ENCODE measurements at regions not wholly inside any gene's neighbourhood (a gene's known extent, or its start where the extent isn't known, plus 50 kb on each side); places are given as distances from the start of the nearest gene placed in this dataset.

- H3K4me3 ChIP-seq (ENCODE audit: low read length) = no peak overlapping the region
- DNase-seq = no peak
- no peaks in the 10 kb centered on the region for H3K4me1 ChIP-seq (ENCODE audit: control insufficient read depth, insufficient read depth, low read length)
- H3K9me3 ChIP-seq (ENCODE audit: control insufficient read depth, low read depth, low read length) = peaks cover 16% of the 10 kb centered on the region
- H3K27me3 ChIP-seq (ENCODE audit: control insufficient read depth, insufficient read depth, low read length) = no peaks in the 10 kb centered on the region
- WGBS (ENCODE audit: insufficient coverage, low lambda C conversion rate) = no CpG with 5 or more reads among the region's 6 CpGs
- H3K36me3 ChIP-seq (ENCODE audit: control insufficient read depth, insufficient read depth, low read length) = no peaks in the 10 kb centered on the region
- no peak overlapping the region for H3K27ac ChIP-seq (ENCODE audit: low read length)
These were observed 299.7 kb downstream of the TEX29 start for GRCh38 chr13:111620166-111620565.

DNA sequence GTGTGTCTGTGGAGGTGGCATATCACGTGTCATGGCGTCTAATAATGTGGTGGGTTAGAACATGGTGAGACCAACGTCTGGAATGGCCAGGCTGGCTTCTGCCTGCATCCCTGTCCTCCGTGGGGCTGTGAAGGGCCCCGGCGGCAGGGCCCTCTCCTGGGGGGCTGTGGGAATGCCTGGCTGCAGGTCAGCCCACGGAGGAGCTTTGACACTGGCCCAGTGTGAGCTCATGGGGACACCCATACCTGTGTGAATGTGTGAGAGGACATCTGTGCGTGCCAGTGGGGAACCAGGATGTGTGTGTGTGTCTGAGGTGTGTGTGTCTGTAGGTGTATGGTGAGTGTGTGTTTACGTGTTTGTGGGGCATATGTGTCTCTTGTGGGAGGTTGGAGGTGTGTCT, 300.1 kb downstream of the TEX29 start:
- Histone ChIP-seq H3K27me3 (ENCODE audit: control insufficient read depth, insufficient read depth, low read length) (no peaks in the 10 kb centered on the region), H3K27ac (ENCODE audit: low read length) (no peak overlapping the region), H3K4me3 (ENCODE audit: low read length) (no peak overlapping the region), H3K4me1 (ENCODE audit: control insufficient read depth, insufficient read depth, low read length) (no peaks in the 10 kb centered on the region), H3K36me3 (ENCODE audit: control insufficient read depth, insufficient read depth, low read length) (no peaks in the 10 kb centered on the region), H3K9me3 (ENCODE audit: control insufficient read depth, low read depth, low read length) (peaks cover 16% of the 10 kb centered on the region)
- no peak for DNase-seq
- no CpG with 5 or more reads among the region's 9 CpGs for WGBS (ENCODE audit: insufficient coverage, low lambda C conversion rate)

DNA sequence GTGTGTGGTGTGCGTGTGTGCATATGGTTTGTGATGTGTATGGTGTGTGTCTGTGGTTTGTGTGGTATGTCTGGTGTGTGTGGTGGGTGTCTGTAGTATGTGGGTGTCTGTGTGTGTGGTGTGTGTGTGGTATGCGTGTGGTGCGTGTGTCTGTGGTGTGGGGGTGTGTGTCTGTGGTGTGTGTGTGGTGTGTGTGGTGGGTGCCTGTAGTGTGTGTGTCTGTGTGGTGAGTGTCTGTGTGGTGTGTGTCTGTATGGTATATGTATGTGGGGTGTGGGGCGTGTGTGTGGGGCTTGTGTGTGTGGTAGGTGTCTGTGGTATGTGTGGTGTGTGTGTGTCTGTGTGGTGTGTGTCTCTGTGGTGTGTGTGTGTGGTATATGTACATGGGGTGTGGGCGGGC, 300.7 kb downstream of the TEX29 start:
- DNase-seq = no peak
- no CpG with 5 or more reads among the region's 5 CpGs for WGBS (ENCODE audit: insufficient coverage, low lambda C conversion rate)
- H3K36me3 ChIP-seq (ENCODE audit: control insufficient read depth, insufficient read depth, low read length) = no peaks in the 10 kb centered on the region
- peaks cover 16% of the 10 kb centered on the region for H3K9me3 ChIP-seq (ENCODE audit: control insufficient read depth, low read depth, low read length)
- no peaks in the 10 kb centered on the region for H3K27me3 ChIP-seq (ENCODE audit: control insufficient read depth, insufficient read depth, low read length)
- no peak overlapping the region for H3K27ac ChIP-seq (ENCODE audit: low read length)
- H3K4me1 ChIP-seq (ENCODE audit: control insufficient read depth, insufficient read depth, low read length) = no peaks in the 10 kb centered on the region
- no peak overlapping the region for H3K4me3 ChIP-seq (ENCODE audit: low read length)

GRCh38 chr13:111622051-111622531, 301.6 kb downstream of the TEX29 start:
- Histone ChIP-seq H3K4me3 (ENCODE audit: low read length) (no peak overlapping the region), H3K9me3 (ENCODE audit: control insufficient read depth, low read depth, low read length) (peaks cover 16% of the 10 kb centered on the region), H3K36me3 (ENCODE audit: control insufficient read depth, insufficient read depth, low read length) (no peaks in the 10 kb centered on the region), H3K4me1 (ENCODE audit: control insufficient read depth, insufficient read depth, low read length) (no peaks in the 10 kb centered on the region), H3K27ac (ENCODE audit: low read length) (no peak overlapping the region), H3K27me3 (ENCODE audit: control insufficient read depth, insufficient read depth, low read length) (no peaks in the 10 kb centered on the region)
- no CpG with 5 or more reads among the region's 21 CpGs for WGBS (ENCODE audit: insufficient coverage, low lambda C conversion rate)
- no peak for DNase-seq

GRCh38 chr13:111623208-111623607, 302.8 kb downstream of the TEX29 start:
- DNase-seq = no peak
- no peak overlapping the region for H3K4me3 ChIP-seq (ENCODE audit: low read length)
- peaks cover 16% of the 10 kb centered on the region for H3K9me3 ChIP-seq (ENCODE audit: control insufficient read depth, low read depth, low read length)
- H3K27me3 ChIP-seq (ENCODE audit: control insufficient read depth, insufficient read depth, low read length) = no peaks in the 10 kb centered on the region
- H3K4me1 ChIP-seq (ENCODE audit: control insufficient read depth, insufficient read depth, low read length) = no peaks in the 10 kb centered on the region
- no CpG with 5 or more reads among the region's 20 CpGs for WGBS (ENCODE audit: insufficient coverage, low lambda C conversion rate)
- no peak overlapping the region for H3K27ac ChIP-seq (ENCODE audit: low read length)
- no peaks in the 10 kb centered on the region for H3K36me3 ChIP-seq (ENCODE audit: control insufficient read depth, insufficient read depth, low read length)

DNA sequence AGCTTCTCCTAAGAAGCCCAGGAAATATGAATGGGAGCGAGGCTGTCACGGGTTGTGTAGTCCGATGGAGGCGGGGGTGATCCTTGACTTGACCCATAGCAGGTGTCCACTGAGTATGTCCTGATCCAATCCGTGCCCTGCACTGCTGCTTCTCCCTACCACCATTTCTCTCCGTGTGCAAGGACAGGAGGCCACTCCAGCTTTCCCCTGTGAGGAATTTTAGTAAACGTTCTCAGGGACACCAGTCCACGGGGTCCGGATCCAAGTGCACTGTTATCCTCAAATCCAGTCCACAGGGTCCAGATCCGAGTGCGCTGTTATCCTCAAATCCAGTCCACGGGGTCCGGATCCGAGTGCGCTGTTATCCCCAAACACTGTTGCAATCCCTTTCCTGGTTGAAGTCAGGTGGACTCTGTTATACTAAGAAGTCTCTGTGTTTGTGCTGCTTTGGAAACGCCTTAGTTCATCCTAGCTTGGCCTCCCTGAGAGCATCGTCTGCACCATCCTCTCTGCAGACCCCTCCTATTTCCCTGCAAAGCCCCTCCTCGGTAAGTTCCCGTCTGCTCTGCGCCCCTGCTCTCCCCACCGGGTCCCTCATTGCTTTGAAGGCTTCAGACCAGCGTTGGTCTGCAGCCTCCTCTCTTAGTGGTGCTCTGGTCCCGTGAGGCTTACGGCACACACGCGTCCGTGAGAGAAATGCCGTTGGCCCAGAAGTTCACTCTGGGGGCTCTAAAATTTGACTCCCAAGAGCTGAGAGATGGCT, 303.5 kb downstream of the TEX29 start:
- Histone ChIP-seq H3K4me1 (ENCODE audit: control insufficient read depth, insufficient read depth, low read length) (no peaks in the 10 kb centered on the region), H3K27ac (ENCODE audit: low read length) (no peak overlapping the region), H3K36me3 (ENCODE audit: control insufficient read depth, insufficient read depth, low read length) (no peaks in the 10 kb centered on the region), H3K4me3 (ENCODE audit: low read length) (no peak overlapping the region), H3K9me3 (ENCODE audit: control insufficient read depth, low read depth, low read length) (peaks cover 16% of the 10 kb centered on the region), H3K27me3 (ENCODE audit: control insufficient read depth, insufficient read depth, low read length) (no peaks in the 10 kb centered on the region)
- no CpG with 5 or more reads among the region's 28 CpGs for WGBS (ENCODE audit: insufficient coverage, low lambda C conversion rate)
- no peak for DNase-seq

DNA sequence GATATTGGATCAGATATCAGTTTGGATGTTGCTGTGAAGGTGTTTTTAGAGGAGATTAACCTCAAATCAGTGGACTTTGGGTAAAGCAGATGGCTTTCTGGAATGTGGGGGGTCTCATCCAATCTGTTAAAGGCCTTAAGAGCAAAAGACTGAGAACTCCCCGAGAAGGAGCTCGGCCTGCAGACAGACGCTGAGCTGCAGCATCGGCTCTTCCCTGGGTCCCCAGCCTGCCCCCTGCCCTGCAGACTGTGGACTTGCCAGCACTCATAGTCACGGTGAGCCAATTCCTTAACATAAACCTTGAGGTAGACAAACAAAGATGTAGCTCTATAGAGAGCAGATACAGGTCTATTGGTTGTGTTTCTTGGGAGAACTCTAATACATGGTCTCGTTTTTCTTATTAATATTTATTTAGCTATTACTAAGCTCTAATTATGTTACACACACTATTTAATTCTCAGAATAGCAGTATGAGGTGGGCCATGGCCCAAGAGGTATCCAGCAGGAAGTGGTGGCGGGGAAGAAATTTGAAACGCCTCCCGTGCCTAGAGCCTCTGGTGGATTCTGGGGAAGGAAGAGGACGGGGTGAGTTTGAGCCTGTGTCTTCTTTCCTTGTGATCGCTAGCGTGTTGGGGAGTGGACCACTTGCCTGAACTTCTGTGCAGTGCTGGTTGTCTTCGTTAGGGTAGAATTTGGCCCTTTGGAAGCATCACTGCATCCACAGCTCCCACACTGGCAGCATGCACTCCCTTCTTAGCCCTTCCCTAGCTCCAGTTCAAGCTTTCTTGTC, 305.3 kb downstream of the TEX29 start:
- no peaks in the 10 kb centered on the region for H3K36me3 ChIP-seq (ENCODE audit: control insufficient read depth, insufficient read depth, low read length)
- peaks cover 16% of the 10 kb centered on the region for H3K9me3 ChIP-seq (ENCODE audit: control insufficient read depth, low read depth, low read length)
- no peak for DNase-seq
- H3K27ac ChIP-seq (ENCODE audit: low read length) = no peak overlapping the region
- H3K27me3 ChIP-seq (ENCODE audit: control insufficient read depth, insufficient read depth, low read length) = no peaks in the 10 kb centered on the region
- WGBS (ENCODE audit: insufficient coverage, low lambda C conversion rate) = 75% methylated on average over 1 of the region's 13 CpGs
- no peak overlapping the region for H3K4me3 ChIP-seq (ENCODE audit: low read length)
- no peaks in the 10 kb centered on the region for H3K4me1 ChIP-seq (ENCODE audit: control insufficient read depth, insufficient read depth, low read length)

GRCh38 chr13:111626371-111627305, 306.2 kb downstream of the TEX29 start:
- DNase-seq = no peak
- Histone ChIP-seq H3K27me3 (ENCODE audit: control insufficient read depth, insufficient read depth, low read length) (no peaks in the 10 kb centered on the region), H3K9me3 (ENCODE audit: control insufficient read depth, low read depth, low read length) (peaks cover 7% of the 10 kb centered on the region), H3K27ac (ENCODE audit: low read length) (no peak overlapping the region), H3K36me3 (ENCODE audit: control insufficient read depth, insufficient read depth, low read length) (no peaks in the 10 kb centered on the region), H3K4me1 (ENCODE audit: control insufficient read depth, insufficient read depth, low read length) (no peaks in the 10 kb centered on the region), H3K4me3 (ENCODE audit: low read length) (no peak overlapping the region)
- 88% methylated on average over 3 of the region's 18 CpGs for WGBS (ENCODE audit: insufficient coverage, low lambda C conversion rate)

- no peak overlapping the region for H3K4me3 ChIP-seq (ENCODE audit: low read length)
- no peak for DNase-seq
- WGBS (ENCODE audit: insufficient coverage, low lambda C conversion rate) = no CpG with 5 or more reads among the region's 13 CpGs
- H3K27me3 ChIP-seq (ENCODE audit: control insufficient read depth, insufficient read depth, low read length) = no peaks in the 10 kb centered on the region
- H3K36me3 ChIP-seq (ENCODE audit: control insufficient read depth, insufficient read depth, low read length) = no peaks in the 10 kb centered on the region
- no peaks in the 10 kb centered on the region for H3K9me3 ChIP-seq (ENCODE audit: control insufficient read depth, low read depth, low read length)
- H3K27ac ChIP-seq (ENCODE audit: low read length) = no peak overlapping the region
- H3K4me1 ChIP-seq (ENCODE audit: control insufficient read depth, insufficient read depth, low read length) = no peaks in the 10 kb centered on the region
These were observed 307.2 kb downstream of the TEX29 start for GRCh38 chr13:111627596-111627995.

DNA sequence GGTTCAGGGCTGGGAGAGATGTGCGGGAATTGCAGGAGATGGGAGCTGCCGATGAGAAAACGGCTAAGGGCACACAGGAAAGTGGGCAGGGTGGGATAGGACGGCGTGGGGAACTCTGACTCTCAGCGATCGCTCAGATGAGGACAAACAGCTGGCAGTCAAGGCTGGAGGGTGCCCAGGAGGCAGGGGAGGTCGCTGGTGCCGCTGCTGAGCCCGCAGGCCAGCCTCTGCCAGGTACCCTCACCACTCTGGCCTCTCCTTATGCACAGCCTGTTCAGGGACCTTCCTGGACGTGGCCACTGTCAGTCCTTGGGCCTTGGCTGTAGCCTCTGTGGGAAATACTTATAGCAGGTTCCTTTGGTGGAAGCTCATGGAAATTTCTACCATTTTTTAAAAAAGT, 308.6 kb downstream of the TEX29 start:
- Histone ChIP-seq H3K9me3 (ENCODE audit: control insufficient read depth, low read depth, low read length) (no peaks in the 10 kb centered on the region), H3K4me1 (ENCODE audit: control insufficient read depth, insufficient read depth, low read length) (no peaks in the 10 kb centered on the region), H3K36me3 (ENCODE audit: control insufficient read depth, insufficient read depth, low read length) (no peaks in the 10 kb centered on the region), H3K27me3 (ENCODE audit: control insufficient read depth, insufficient read depth, low read length) (no peaks in the 10 kb centered on the region), H3K27ac (ENCODE audit: low read length) (no peak overlapping the region), H3K4me3 (ENCODE audit: low read length) (no peak overlapping the region)
- no CpG with 5 or more reads among the region's 11 CpGs for WGBS (ENCODE audit: insufficient coverage, low lambda C conversion rate)
- no peak for DNase-seq
